MV-4-11 (cell line): ENCODE measurements at regions not wholly inside any gene's neighbourhood (a gene's known extent, or its start where the extent isn't known, plus 50 kb on each side); places are given as distances from the start of the nearest gene placed in this dataset.

Source experiments
- DNase-seq: peaks from one replicate; lab custom pipeline; 2025; lab: John Stamatoyannopoulos, UW

- no peak for DNase-seq
These were observed 311.3 kb upstream of the ADGRL2 start for GRCh38 chr1:81489372-81489934.

- no peak for DNase-seq
These were observed 316.4 kb upstream of the ADGRL2 start for GRCh38 chr1:81484284-81484683.

- no peak for DNase-seq
These were observed 322.5 kb upstream of the ADGRL2 start for GRCh38 chr1:81478219-81478618.

- DNase-seq, result no peak
These were observed 323.0 kb upstream of the ADGRL2 start for GRCh38 chr1:81477710-81478109.

- DNase-seq, result no peak
These were observed 328.3 kb upstream of the ADGRL2 start for GRCh38 chr1:81472387-81472786.

- DNase-seq, result no peak
These were observed 329.5 kb upstream of the ADGRL2 start for GRCh38 chr1:81471255-81471654.

GRCh38 chr1:81470275-81470674 lies 330.5 kb upstream of the ADGRL2 start:
- DNase-seq, result peak; percentile 74

- DNase-seq, result no peak
These were observed 333.4 kb upstream of the ADGRL2 start for GRCh38 chr1:81467383-81467782.

- no peak for DNase-seq
These were observed 333.8 kb upstream of the ADGRL2 start for GRCh38 chr1:81466961-81467360.

GRCh38 chr1:81463936-81464837 lies 336.5 kb upstream of the ADGRL2 start:
- no peak for DNase-seq

- DNase-seq, result no peak
These were observed 341.7 kb upstream of the ADGRL2 start for GRCh38 chr1:81459043-81459442.

- DNase-seq, result no peak
These were observed 342.5 kb upstream of the ADGRL2 start for GRCh38 chr1:81458186-81458585.

- DNase-seq, result peak; percentile 75
These were observed 345.3 kb upstream of the ADGRL2 start for GRCh38 chr1:81455481-81455880.

- no peak for DNase-seq
These were observed 346.8 kb upstream of the ADGRL2 start for GRCh38 chr1:81453971-81454370.

GRCh38 chr1:81453367-81453703 lies 347.4 kb upstream of the ADGRL2 start:
- no peak for DNase-seq

- no peak for DNase-seq
These were observed 347.9 kb upstream of the ADGRL2 start for GRCh38 chr1:81452693-81453366.

- no peak for DNase-seq
These were observed 350.9 kb upstream of the ADGRL2 start for GRCh38 chr1:81449786-81450185.

GRCh38 chr1:81446000-81446669 lies 354.6 kb upstream of the ADGRL2 start:
- no peak for DNase-seq

GRCh38 chr1:81443288-81443687 lies 357.4 kb upstream of the ADGRL2 start:
- DNase-seq, result no peak

- no peak for DNase-seq
These were observed 361.5 kb upstream of the ADGRL2 start for GRCh38 chr1:81439046-81439823.

- DNase-seq, result no peak
These were observed 363.1 kb upstream of the ADGRL2 start for GRCh38 chr1:81437649-81438048.

GRCh38 chr1:81437213-81437612 lies 363.5 kb upstream of the ADGRL2 start:
- DNase-seq, result no peak
